Erythroblast (primary cell): ENCODE measurements at regions not wholly inside any gene's neighbourhood (a gene's known extent, or its start where the extent isn't known, plus 50 kb on each side); places are given as distances from the start of the nearest gene placed in this dataset.

Experiments
- GATA1 ChIP-seq: IDR thresholded peaks from 2 replicates; pipeline ENCODE4 v1.6.1; 2011; ENCODE audit warnings: low read depth, mild to moderate bottlenecking, control low read depth, low read length, moderate library complexity
- POLR2A ChIP-seq: IDR thresholded peaks from 2 replicates; pipeline ENCODE4 v1.6.1; 2011; ENCODE audit warnings: mild to moderate bottlenecking, low read length

- TF ChIP-seq POLR2A (no peak), GATA1 (no peak)
Measured at GRCh38 chr7:89666136-89666835, 488.0 kb upstream of the STEAP1 start.
